GM12873 (cell line): ENCODE measurements at regions not wholly inside any gene's neighbourhood (a gene's known extent, or its start where the extent isn't known, plus 50 kb on each side); places are given as distances from the start of the nearest gene placed in this dataset.

ENCODE experiments used
- TF ChIP-seq, protein P1 (sequence below): IDR thresholded peaks from 2 replicates; pipeline ENCODE4 v1.5.1; 2012; ENCODE audit warnings: low read depth, mild to moderate bottlenecking, moderate library complexity, low read length, control low read depth; ENCODE audit not compliant: insufficient read depth; ENCODE audit errors: missing control alignments

DNA sequence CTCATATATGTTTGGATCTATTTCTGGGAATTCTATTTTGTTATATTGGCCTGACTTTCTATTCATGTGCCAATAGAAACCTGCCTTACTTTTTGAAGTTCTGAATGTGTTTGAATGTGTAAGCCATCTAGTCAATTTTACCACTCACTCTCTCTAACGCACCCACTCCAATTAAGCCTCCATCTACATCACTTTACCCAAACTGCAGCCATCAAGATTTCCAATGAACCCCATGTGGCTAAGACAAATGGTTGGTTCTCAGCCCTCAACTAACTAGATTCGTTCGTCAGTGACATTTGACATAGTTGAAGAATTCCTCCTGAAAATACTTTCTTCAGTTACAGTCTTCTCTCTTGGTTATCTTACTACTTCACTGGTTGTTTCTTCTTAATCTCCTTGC lies 137.3 kb upstream of the FSHR start:
- TF ChIP-seq, protein P1, sequence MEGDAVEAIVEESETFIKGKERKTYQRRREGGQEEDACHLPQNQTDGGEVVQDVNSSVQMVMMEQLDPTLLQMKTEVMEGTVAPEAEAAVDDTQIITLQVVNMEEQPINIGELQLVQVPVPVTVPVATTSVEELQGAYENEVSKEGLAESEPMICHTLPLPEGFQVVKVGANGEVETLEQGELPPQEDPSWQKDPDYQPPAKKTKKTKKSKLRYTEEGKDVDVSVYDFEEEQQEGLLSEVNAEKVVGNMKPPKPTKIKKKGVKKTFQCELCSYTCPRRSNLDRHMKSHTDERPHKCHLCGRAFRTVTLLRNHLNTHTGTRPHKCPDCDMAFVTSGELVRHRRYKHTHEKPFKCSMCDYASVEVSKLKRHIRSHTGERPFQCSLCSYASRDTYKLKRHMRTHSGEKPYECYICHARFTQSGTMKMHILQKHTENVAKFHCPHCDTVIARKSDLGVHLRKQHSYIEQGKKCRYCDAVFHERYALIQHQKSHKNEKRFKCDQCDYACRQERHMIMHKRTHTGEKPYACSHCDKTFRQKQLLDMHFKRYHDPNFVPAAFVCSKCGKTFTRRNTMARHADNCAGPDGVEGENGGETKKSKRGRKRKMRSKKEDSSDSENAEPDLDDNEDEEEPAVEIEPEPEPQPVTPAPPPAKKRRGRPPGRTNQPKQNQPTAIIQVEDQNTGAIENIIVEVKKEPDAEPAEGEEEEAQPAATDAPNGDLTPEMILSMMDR, result no peak

DNA sequence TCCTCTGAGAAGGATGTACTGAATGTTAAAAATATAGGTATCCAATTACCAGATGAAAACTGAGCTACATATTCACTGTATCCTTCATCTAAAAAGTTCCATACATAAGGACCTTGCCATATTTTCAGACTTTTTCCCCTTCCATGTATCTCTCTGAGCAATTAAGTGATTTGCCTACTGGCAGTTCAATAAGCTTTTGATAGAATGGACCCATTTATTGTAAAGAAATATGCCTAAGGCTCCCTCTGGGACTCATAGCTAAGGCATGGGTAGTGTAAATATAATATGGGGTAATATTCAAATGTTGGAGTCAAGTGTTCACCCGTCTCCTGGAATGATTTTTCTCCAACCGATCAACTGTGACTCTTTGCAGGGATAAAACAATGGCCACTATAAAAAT lies 135.4 kb upstream of the FSHR start:
- TF ChIP-seq, protein P1, result no peak

GRCh38 chr2:49288902-49289700 lies 134.8 kb upstream of the FSHR start:
- TF ChIP-seq, protein P1, result no peak

DNA sequence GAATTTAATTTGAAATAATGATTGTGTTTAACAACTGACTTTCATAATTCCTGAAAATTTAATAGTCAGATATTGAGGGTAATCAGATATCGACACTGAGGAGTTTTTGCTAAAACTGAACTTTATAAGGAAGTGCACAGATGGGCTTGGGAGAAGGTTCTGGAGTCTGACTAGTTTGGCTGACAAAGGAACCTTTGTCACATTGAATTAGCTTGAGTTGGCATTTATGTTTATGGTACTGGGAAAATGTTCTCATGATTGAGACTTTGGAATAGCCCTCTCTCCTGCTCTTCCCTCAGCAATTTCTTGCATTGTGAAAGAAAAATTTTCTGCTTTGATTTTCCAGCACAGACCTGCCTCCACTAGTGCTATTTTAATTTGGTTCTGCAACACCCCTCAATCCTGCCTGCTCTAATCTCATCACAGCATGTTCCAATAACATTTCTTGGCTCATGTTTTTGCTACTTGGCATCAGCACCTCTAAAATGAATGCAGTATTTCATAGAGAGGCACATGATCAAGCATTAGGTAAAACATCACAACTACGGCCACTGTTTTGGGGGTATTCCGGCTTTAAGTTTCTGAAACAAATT lies 133.9 kb upstream of the FSHR start:
- TF ChIP-seq, protein P1, result no peak

DNA sequence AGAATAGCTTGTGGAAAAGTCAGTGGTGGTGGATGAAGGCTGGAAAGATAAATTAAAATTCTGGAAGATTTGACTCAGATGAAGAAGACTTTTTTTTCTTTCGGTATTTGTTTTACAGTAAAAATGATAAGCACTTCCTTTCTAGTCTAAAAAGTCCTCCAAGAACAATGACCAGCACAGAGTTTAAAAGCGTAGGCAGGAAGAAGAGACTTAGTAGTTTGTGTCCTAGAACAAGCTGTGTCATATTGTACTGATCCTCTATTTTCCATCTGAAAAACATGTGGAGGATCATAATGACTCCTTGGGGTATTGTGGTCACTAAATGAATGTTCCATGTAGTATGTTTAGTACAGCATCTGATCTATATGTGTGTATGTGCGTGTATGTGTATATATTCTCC lies 132.4 kb upstream of the FSHR start:
- TF ChIP-seq, protein P1, result no peak

GRCh38 chr2:49286045-49286444 lies 131.7 kb upstream of the FSHR start:
- TF ChIP-seq, protein P1, result no peak

DNA sequence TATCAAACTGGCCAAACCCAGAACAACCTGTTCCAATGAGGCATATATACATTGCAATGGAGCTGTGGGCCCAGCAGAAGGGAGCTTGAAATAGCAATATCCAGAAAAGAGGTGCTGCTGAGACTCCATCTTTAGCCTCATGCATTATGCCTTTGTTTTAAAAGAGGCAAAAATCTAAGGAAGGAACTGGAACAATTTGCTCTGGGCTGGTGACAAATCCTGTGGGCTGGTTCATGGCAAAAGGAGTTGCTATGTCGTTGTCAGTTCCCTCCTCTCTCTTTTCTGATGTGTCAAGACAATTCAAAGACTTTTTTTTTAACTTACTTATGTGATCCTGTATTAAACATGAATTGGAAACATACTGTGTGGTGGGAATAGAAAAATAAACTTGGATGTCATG lies 124.2 kb upstream of the FSHR start:
- TF ChIP-seq, protein P1, result no peak
